GM13976 (cell line): ENCODE measurements at regions not wholly inside any gene's neighbourhood (a gene's known extent, or its start where the extent isn't known, plus 50 kb on each side); places are given as distances from the start of the nearest gene placed in this dataset.

Experiments
- DNase-seq: peaks from one replicate; pipeline ENCODE4 v3.0.0; 2012; ENCODE audit warnings: low spot score
- CTCF ChIP-seq: IDR thresholded peaks from 2 replicates; pipeline ENCODE4 v1.5.1; 2012; ENCODE audit warnings: borderline replicate concordance, mild to moderate bottlenecking; ENCODE audit not compliant: insufficient read depth; ENCODE audit errors: extremely low read depth, missing control alignments, control extremely low read depth
- in situ Hi-C: fragments of 300-500 bp; cut with MboI; formaldehyde crosslinking; loops from one replicate; pipeline ENCODE4 v1.12.0; 2022; ENCODE audit warnings: low sequenced_read_pairs, mixed read lengths, inconsistent platforms; ENCODE audit not compliant: unreplicated experiment

GRCh38 chr13:62433660-62434059, 1018.0 kb upstream of the PCDH20 start:
- in situ Hi-C loops = no loop called here
- TF ChIP-seq CTCF = no peak
- no peak for DNase-seq

- DNase-seq = no peak
- in situ Hi-C loops = no loop called here
- TF ChIP-seq CTCF = no peak
These were observed 1017.3 kb upstream of the PCDH20 start for GRCh38 chr13:62432906-62433305.

GRCh38 chr13:62432295-62432694, 1016.6 kb upstream of the PCDH20 start:
- no peak for TF ChIP-seq CTCF
- no peak for DNase-seq
- in situ Hi-C loops = no loop called here

GRCh38 chr13:62431852-62432251, 1016.2 kb upstream of the PCDH20 start:
- TF ChIP-seq CTCF = no peak
- in situ Hi-C loops = no loop called here
- DNase-seq = no peak

- in situ Hi-C loops = no loop called here
- no peak for TF ChIP-seq CTCF
These were observed 1003.2 kb upstream of the PCDH20 start for GRCh38 chr13:62418872-62419271.

GRCh38 chr13:62418376-62418775, 1002.7 kb upstream of the PCDH20 start:
- no peak for TF ChIP-seq CTCF
- in situ Hi-C loops = no loop called here
- no peak for DNase-seq

More at GRCh38 chr13:62418872-62419271, 1003.2 kb upstream of the PCDH20 start:
- DNase-seq = no peak

- DNase-seq = no peak
- TF ChIP-seq CTCF = no peak
- in situ Hi-C loops = no loop called here
These were observed 992.2 kb upstream of the PCDH20 start for GRCh38 chr13:62407871-62408270.
